NAMALWA (cell line): ENCODE measurements at regions not wholly inside any gene's neighbourhood (a gene's known extent, or its start where the extent isn't known, plus 50 kb on each side); places are given as distances from the start of the nearest gene placed in this dataset.
"Not testable (repeated sequence)": the region's sequence is repeated elsewhere in the genome, so short reads cannot be mapped to it uniquely, and the experiment has no call there.

ENCODE experiments used
- DNase-seq: peaks from one replicate; pipeline ENCODE4 v3.0.0-alpha.2; 2015; ENCODE audit warnings: low spot score

GRCh38 chrX:953879-954482 lies 258.5 kb downstream of the CRLF2 start:
- DNase-seq: no peak

GRCh38 chrX:952816-953215 lies 259.6 kb downstream of the CRLF2 start:
- no peak for DNase-seq

- DNase-seq: not testable (repeated sequence)
These were observed 265.2 kb downstream of the CRLF2 start for GRCh38 chrX:947262-947661.

GRCh38 chrX:943035-943434 lies 269.4 kb downstream of the CRLF2 start:
- no peak for DNase-seq

- DNase-seq: no peak
These were observed 271.8 kb downstream of the CRLF2 start for GRCh38 chrX:940691-941090.

- no peak for DNase-seq
These were observed 275.3 kb downstream of the CRLF2 start for GRCh38 chrX:936979-937769.

GRCh38 chrX:933611-934010 lies 278.8 kb downstream of the CRLF2 start:
- DNase-seq: no peak

DNA sequence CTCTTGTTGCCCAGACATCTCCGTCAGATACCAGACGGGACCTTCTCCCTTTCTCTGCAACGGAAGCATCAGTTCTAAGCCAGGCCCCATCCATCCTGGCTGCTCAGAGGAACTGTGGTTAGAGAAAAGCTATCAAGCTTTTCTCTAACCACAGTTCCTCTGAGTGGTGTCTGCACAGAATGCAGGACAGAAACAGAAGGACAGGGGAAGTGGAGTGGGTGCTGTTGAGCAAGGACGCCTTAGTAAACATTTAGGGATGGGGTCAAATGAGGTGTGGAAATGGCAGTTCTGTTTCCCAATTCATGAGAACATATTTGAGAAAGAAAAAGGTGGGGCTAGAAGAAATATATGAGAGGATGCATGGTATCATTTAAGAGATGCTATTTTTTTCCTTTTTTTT lies 283.8 kb downstream of the CRLF2 start:
- no peak for DNase-seq

DNA sequence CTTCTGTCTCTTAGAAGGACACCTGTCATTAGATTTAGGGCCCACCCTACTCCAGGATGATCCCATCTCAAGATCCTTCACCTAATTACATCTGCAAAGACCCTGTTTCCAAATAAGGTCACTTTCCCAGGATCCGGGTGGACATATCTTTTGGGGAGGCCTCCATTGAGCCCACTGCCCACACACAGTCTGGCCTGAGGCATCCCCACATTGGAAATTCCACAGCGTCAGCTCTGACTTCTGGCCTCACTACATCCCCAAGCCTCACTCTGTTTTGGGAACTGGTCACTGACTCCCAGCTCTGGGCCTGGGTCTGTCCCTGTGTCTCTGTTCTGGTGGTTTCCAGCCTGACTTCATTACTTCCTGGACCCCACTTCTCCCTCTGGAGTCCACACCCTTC lies 285.5 kb downstream of the CRLF2 start:
- no peak for DNase-seq

- no peak for DNase-seq
These were observed 286.4 kb downstream of the CRLF2 start for GRCh38 chrX:926070-926469.

DNA sequence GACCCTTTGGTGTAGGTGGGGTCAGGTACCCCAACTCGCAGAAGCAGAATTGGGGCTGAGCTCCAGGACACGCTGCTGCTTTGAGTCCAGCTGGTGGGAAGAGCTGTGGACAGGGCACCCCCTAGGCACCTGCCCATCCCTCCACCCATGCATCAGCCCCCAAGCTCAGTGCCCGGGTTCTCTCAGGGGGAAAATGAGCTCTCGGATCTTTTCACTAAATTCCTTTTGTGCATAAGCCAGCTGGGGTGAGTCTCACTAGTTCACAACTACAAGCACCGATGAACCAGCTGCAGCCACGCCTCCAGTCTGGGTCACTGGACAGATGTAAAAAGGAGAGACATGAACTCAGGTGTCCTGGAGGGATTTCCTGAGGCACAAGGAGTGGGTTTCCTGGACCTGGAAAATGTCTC lies 286.8 kb downstream of the CRLF2 start:
- DNase-seq: no peak

DNA sequence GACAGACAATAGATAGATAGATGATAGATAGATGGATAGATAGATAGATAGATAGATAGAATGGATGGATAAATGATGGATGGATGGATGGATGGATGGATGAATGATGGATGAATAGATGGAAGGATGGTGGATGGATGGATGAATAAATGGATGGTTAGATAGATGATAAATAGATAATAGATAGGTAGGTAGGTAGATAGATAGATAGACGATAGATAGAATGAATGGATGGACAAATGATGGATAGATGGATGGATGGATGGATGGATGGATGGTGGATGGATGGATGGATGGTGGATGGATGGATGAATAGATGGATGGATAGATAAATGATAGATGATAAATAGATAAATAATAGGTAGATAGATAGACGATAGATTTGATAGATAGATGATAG lies 287.4 kb downstream of the CRLF2 start:
- DNase-seq: no peak

- no peak for DNase-seq
These were observed 288.4 kb downstream of the CRLF2 start for GRCh38 chrX:924017-924416.

GRCh38 chrX:920234-920799 lies 289.7 kb downstream of the SHOX start:
- DNase-seq: no peak

- DNase-seq: no peak
These were observed 285.6 kb downstream of the SHOX start for GRCh38 chrX:916230-916599.

DNA sequence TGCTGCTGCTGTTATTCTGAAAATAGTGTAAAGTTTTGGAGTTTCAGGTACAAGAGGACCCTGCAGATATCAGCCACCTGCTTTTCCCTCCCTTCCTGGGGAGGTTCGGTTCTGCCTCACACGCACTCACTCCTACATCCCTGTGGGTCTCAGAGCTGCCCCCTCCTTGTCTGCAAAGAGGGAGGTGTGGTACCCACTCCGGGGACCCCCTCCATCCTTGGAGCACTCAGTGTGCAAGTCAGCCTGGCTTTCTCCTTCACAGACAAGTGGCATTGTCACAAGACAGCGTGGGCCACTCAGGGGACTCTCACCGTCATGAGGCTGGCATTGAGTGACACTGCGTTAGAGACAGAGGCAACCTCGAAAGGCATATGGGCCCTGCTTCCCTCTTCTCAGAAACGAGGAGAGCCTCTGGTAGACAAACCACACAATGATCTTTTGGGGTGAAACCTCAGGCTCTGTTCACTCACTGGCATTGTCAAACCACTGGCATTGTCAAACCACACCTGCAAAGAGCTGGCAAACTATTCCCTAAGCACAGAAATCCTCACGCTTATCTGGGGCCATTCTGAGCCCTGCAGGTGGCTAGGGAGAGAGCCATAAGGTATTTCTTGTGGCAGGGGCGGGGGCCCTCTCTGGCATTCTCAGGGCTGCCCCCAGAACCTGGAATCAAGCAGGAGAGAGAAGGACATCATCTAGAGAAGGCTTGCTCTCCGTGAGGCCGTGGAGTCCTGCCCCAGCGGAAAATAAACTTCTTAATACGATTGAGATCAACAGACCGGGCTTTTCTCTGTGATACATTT lies 285.0 kb downstream of the SHOX start:
- no peak for DNase-seq

DNA sequence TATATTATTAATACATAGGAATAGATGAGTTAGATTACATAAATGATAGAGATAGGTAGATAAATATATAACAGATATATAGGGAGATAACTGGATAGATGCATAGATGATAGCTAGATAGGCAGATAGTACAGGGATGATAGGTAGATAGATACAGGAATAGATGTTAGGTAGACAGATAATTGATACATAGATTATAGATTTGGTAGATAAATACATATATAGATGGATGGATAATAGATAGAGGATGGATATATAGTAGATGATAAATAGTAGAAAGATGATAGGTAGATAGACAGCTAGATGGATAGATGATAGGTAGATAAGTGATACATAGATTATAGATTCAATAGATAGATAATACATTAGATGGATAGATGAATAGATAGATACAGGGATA lies 283.6 kb downstream of the SHOX start:
- no peak for DNase-seq

GRCh38 chrX:912677-913076 lies 282.1 kb downstream of the SHOX start:
- no peak for DNase-seq

DNA sequence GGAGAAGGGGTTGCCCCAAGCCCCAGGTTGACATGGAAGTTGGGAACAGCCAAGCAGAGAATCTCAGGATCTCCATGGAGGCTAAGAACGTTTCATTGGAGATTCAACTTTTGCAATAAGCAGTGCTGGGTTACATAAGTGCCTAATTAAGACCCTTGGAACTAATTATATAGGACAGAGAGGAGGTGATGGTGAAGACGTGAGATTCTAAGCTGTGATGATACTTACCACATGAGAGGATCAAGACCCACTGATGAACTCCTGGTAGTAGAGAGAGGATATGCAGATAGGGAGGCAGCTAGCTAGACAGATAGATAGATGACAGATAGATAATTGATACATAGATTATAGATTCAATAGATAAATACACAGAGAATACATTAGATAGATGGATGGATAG lies 278.5 kb downstream of the SHOX start:
- DNase-seq: not testable (repeated sequence)

DNA sequence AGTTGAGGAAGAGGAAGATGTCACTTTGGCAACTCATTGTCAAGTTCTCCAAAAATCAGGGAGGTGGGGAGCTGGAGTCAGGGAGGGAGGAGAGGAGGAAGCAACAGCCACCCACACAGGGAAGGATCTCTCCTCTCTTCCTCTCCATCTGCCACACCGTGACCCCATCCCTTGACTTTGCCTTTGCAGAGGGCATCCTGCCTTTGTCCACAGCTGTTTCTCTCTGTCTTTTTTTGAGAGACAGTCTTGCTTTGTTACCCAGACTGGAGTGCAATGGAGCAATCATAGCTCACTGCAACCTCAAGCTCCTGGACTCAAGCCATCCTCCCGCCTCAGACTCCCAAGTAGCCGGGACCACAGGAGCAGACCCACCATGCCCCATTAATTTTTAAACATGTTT lies 276.0 kb downstream of the SHOX start:
- no peak for DNase-seq

- no peak for DNase-seq
These were observed 275.4 kb downstream of the SHOX start for GRCh38 chrX:905848-906566.

DNA sequence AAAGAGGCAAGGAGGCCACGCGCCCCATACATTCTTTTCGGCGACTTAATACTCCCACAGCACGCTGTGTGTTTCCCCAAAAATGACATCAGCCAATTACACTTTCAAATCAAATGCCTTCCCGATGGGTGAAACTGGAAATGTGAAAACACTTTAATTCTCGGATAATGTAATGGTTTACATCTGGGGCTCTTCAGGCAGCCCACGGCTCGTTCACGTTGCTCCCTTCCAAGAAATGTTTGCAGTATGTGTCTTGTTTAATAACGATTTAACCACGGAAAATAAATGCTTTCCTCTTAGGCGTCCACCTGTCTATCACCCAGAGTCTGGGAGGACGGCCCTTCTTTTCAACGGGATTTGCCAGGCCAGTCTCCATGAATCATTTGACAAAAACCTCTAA lies 272.5 kb downstream of the SHOX start:
- DNase-seq: no peak
